Tibial nerve (tissue), 4 donors: ENCODE measurements at regions not wholly inside any gene's neighbourhood (a gene's known extent, or its start where the extent isn't known, plus 50 kb on each side); places are given as distances from the start of the nearest gene placed in this dataset.

ENCODE experiments used
- DNase-seq, 2 donors: peaks; one replicate each; pipeline ENCODE4 v3.0.0-alpha.2; 2019; ENCODE audit warnings: low spot score in 2 of 2
- H3K27ac ChIP-seq, 4 donors: fragments of 200-600 bp; sonication (generic) in 3 of 4; one replicate each; pipeline ENCODE4 v1.5.1; 2017 to 2019; ENCODE audit warnings: mild to moderate bottlenecking in 1 of 4
- H3K27me3 ChIP-seq, 2 donors: fragments of 200-600 bp; sonication (generic) in 1 of 2; one replicate each; pipeline versions ENCODE4 v1.5.1 to v1.6.0; 2017 to 2019
- H3K36me3 ChIP-seq, 3 donors: fragments of 200-600 bp; sonication (generic); one replicate each; pipeline ENCODE4 v1.5.1; 2018 to 2019
- H3K4me1 ChIP-seq, 4 donors: fragments of 200-600 bp; sonication (generic) in 3 of 4; one replicate each; pipeline ENCODE4 v1.5.1; 2017 to 2019
- H3K4me3 ChIP-seq, 4 donors: fragments of 200-600 bp; sonication (generic) in 3 of 4; one replicate each; pipeline ENCODE4 v1.5.1; 2017 to 2019; ENCODE audit warnings: mild to moderate bottlenecking in 1 of 4, moderate library complexity in 1 of 4
- H3K9me3 ChIP-seq, 4 donors: fragments of 200-600 bp; sonication (generic) in 3 of 4; one replicate each; pipeline ENCODE4 v1.5.1; 2017 to 2019
- CTCF ChIP-seq, 5 experiments: fragments of 200-600 bp in 3 of 5; fragments of 450-650 bp in 2 of 5; sonication (generic) in 3 of 5; IDR thresholded peaks; one replicate each; pipeline ENCODE4 v1.5.1; 2016 to 2019; ENCODE audit warnings: antibody characterized with exemption in 5 of 5, mild to moderate bottlenecking in 3 of 5, moderate library complexity in 2 of 5
- EP300 ChIP-seq, 2 donors: sonication (generic); formaldehyde crosslinking; IDR thresholded peaks; one replicate each; pipeline ENCODE4 v1.6.1; 2017; ENCODE audit warnings: antibody characterized with exemption in 2 of 2, mild to moderate bottlenecking in 1 of 2
- POLR2A ChIP-seq, 2 donors: fragments of 450-650 bp; IDR thresholded peaks; one replicate each; pipeline ENCODE4 v1.6.1; 2017; ENCODE audit warnings: antibody characterized with exemption in 2 of 2, mild to moderate bottlenecking in 2 of 2, moderate library complexity in 2 of 2
- WGBS, 2 donors: methylation state at CpG; one replicate each; pipeline ENCODE4 v1.1.5; 2018; 5-methylcytosine and 5-hydroxymethylcytosine counted together

- Histone ChIP-seq H3K27ac (no peak overlapping the region), H3K4me1 (peaks cover 0 to 3% (median 0%) of the 10 kb centered on the region in 4 donors), H3K9me3 (no peaks in the 10 kb centered on the region), H3K36me3 (no peaks in the 10 kb centered on the region), H3K4me3 (no peak overlapping the region), H3K27me3 (no peaks in the 10 kb centered on the region)
- 76 to 86% methylated on average over 6 of the region's 6 CpGs for WGBS, 2 donors
- TF ChIP-seq EP300 (IDR thresholded peaks at IDR 0.05) (no peak), POLR2A (IDR thresholded peaks at IDR 0.05) (no peak), CTCF (IDR thresholded peaks at IDR 0.05) (no peak)
- no peak for DNase-seq
Measured at GRCh38 chr18:64271975-64272659, 123.2 kb upstream of the LINC00305 start.

GRCh38 chr18:64271246-64271645 is 122.4 kb upstream of the LINC00305 start:
- no peaks in the 10 kb centered on the region for H3K9me3 ChIP-seq
- WGBS, 2 donors = 35 to 40% methylated on average over 4 of the region's 4 CpGs
- no peak overlapping the region for H3K4me3 ChIP-seq
- no peaks in the 10 kb centered on the region for H3K36me3 ChIP-seq
- DNase-seq = no peak
- H3K27ac ChIP-seq = no peak overlapping the region
- H3K27me3 ChIP-seq = no peaks in the 10 kb centered on the region
- no peak for TF ChIP-seq EP300 (IDR thresholded peaks at IDR 0.05)
- peaks cover 0 to 3% (median 0%) of the 10 kb centered on the region in 4 donors for H3K4me1 ChIP-seq

- Histone ChIP-seq H3K4me1 (peaks cover 0 to 3% (median 0%) of the 10 kb centered on the region in 4 donors), H3K27me3 (no peaks in the 10 kb centered on the region), H3K36me3 (no peaks in the 10 kb centered on the region), H3K4me3 (no peak overlapping the region), H3K27ac (no peak overlapping the region), H3K9me3 (no peaks in the 10 kb centered on the region)
- no peak for DNase-seq
- TF ChIP-seq POLR2A (IDR thresholded peaks at IDR 0.05) (no peak), CTCF (IDR thresholded peaks at IDR 0.05) (no peak), EP300 (IDR thresholded peaks at IDR 0.05) (no peak)
- 95 to 98% methylated on average over 1 of the region's 1 CpG for WGBS, 2 donors
Measured at GRCh38 chr18:64270608-64271007, 121.7 kb upstream of the LINC00305 start.

GRCh38 chr18:64270121-64270520 is 121.2 kb upstream of the LINC00305 start:
- WGBS, 2 donors = 82 to 87% methylated on average over 3 of the region's 3 CpGs
- no peaks in the 10 kb centered on the region for H3K27me3 ChIP-seq
- TF ChIP-seq CTCF (IDR thresholded peaks at IDR 0.05) = no peak
- no peak for TF ChIP-seq EP300 (IDR thresholded peaks at IDR 0.05)
- no peak for TF ChIP-seq POLR2A (IDR thresholded peaks at IDR 0.05)

GRCh38 chr18:64264171-64264570 is 115.3 kb upstream of the LINC00305 start:
- no peak overlapping the region for H3K4me3 ChIP-seq
- H3K27me3 ChIP-seq = no peaks in the 10 kb centered on the region
- no peak overlapping the region for H3K27ac ChIP-seq
- no peaks in the 10 kb centered on the region for H3K4me1 ChIP-seq
- H3K9me3 ChIP-seq = no peaks in the 10 kb centered on the region
- TF ChIP-seq POLR2A (IDR thresholded peaks at IDR 0.05) (no peak), EP300 (IDR thresholded peaks at IDR 0.05) (no peak), CTCF (IDR thresholded peaks at IDR 0.05) (no peak)
- no peak for DNase-seq
- H3K36me3 ChIP-seq = no peaks in the 10 kb centered on the region
- 73 to 86% methylated on average over 2 of the region's 2 CpGs for WGBS, 2 donors

More at GRCh38 chr18:64270121-64270520, 121.2 kb upstream of the LINC00305 start:
- no peak for DNase-seq
- Histone ChIP-seq H3K4me3 (no peak overlapping the region), H3K4me1 (peaks cover 0 to 3% (median 0%) of the 10 kb centered on the region in 4 donors), H3K27ac (no peak overlapping the region), H3K9me3 (no peaks in the 10 kb centered on the region), H3K36me3 (no peaks in the 10 kb centered on the region)
